Osteocyte (in vitro differentiated cells): ENCODE measurements at regions not wholly inside any gene's neighbourhood (a gene's known extent, or its start where the extent isn't known, plus 50 kb on each side); places are given as distances from the start of the nearest gene placed in this dataset.

Source experiments
- DNase-seq: peaks from one replicate; pipeline ENCODE4 v3.0.0; 2021; ENCODE audit warnings: mixed read lengths; ENCODE audit not compliant: unreplicated experiment; ENCODE audit errors: extremely low spot score
- H3K27ac Mint-ChIP-seq: one replicate; pipeline ENCODE4 v1.8.0; 2021; ENCODE audit warnings: mild to moderate bottlenecking, mixed read lengths; ENCODE audit not compliant: unreplicated experiment
- H3K27me3 Mint-ChIP-seq: one replicate; pipeline ENCODE4 v1.8.0; 2021; ENCODE audit warnings: mixed read lengths; ENCODE audit not compliant: unreplicated experiment
- H3K36me3 Mint-ChIP-seq: one replicate; pipeline ENCODE4 v1.8.0; 2021; ENCODE audit warnings: mixed read lengths; ENCODE audit not compliant: unreplicated experiment
- H3K4me1 Mint-ChIP-seq: one replicate; pipeline ENCODE4 v1.8.0; 2021; ENCODE audit warnings: mixed read lengths; ENCODE audit not compliant: unreplicated experiment
- H3K4me3 Mint-ChIP-seq: one replicate; pipeline ENCODE4 v1.8.0; 2021; ENCODE audit warnings: mild to moderate bottlenecking, moderate library complexity, mixed read lengths; ENCODE audit not compliant: unreplicated experiment
- H3K9me3 Mint-ChIP-seq: one replicate; pipeline ENCODE4 v1.8.0; 2021; ENCODE audit warnings: mixed read lengths; ENCODE audit not compliant: unreplicated experiment
- CTCF ChIP-seq: fragments of 200-600 bp; sonication (generic); IDR thresholded peaks from 2 replicates; pipeline ENCODE4 v1.5.0; 2021; ENCODE audit warnings: antibody characterized with exemption, mild to moderate bottlenecking, moderate library complexity

DNA sequence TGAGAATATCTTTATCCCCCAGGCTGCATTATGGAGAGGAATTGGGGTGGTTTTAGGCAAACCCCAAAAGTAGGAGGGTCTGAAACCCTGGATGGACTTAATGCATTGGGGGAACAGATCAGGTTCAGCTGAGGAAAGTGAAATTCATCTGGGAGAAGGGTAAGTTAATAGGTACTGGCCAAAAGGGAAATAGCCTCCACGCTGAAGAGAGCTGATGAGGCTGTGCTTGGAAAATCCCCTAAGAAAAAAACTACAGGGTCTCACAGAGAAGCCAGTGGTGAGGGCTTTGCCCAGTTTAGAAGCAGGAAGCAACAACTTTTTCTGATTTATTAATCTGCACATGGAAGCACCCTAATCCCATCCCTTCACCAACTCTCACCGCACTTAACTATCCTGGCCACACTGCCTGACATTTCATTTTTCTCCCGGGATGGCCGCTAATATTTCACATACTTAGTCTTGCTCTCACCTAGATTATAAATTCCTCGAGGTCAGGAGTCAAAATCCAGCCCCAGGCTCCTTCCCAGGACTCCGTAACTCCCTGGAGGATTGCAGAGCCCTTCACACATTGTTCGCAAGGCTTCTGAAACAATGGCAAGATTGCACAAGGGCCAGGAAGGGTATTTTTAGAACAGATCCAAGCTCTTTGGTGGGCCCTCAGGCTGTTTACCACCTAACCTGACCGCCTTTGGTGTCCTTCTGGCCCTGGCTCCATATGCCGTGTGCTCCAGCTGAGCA, 60.9 kb upstream of the TARBP1 start:
- H3K27ac Mint-ChIP-seq = no peak overlapping the region
- H3K4me3 Mint-ChIP-seq = no peak overlapping the region
- no peak for TF ChIP-seq CTCF
- H3K9me3 Mint-ChIP-seq = no peaks in the 10 kb centered on the region
- no peak for DNase-seq
- H3K4me1 Mint-ChIP-seq = peaks cover 41% of the 10 kb centered on the region
- no peaks in the 10 kb centered on the region for H3K36me3 Mint-ChIP-seq
- H3K27me3 Mint-ChIP-seq = no peaks in the 10 kb centered on the region

DNA sequence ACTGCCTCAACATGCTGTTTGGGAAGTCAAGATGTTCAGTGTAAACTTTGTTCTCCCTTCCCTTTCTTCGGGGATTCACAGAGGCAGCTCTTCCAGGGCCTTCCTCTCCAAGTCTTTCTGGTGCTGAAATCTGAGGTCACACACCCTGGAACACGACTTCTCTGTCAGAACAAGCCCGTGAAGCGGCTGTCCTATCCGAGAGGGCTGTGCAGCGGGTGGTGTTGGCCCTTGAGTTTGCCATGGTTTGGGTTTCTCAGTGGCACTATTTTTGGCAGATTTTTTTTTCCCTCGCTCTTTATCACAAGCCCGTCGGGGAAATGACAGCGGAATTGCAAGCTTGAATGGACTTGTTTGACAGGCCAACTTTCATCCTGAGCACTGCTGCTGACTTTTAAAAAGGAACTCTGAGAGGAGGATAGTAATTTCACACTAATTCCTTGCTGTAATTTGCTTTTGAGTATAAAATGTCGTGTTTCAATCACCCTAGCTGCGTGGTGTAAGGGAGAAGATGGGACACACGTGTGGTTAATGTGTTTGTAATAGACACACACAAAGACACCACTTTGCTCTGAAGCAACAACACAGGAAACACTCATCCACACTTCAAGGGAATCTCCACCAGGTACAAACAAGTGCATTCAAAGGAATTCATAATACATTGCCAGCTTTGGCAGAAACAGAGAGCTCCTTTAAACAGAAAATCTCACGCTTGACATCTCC, 60.1 kb upstream of the TARBP1 start:
- no peak for TF ChIP-seq CTCF
- Mint-ChIP-seq H3K27me3 (no peaks in the 10 kb centered on the region), H3K4me1 (peaks cover 41% of the 10 kb centered on the region), H3K36me3 (no peaks in the 10 kb centered on the region), H3K4me3 (no peak overlapping the region), H3K27ac (no peak overlapping the region), H3K9me3 (no peaks in the 10 kb centered on the region)
- no peak for DNase-seq

DNA sequence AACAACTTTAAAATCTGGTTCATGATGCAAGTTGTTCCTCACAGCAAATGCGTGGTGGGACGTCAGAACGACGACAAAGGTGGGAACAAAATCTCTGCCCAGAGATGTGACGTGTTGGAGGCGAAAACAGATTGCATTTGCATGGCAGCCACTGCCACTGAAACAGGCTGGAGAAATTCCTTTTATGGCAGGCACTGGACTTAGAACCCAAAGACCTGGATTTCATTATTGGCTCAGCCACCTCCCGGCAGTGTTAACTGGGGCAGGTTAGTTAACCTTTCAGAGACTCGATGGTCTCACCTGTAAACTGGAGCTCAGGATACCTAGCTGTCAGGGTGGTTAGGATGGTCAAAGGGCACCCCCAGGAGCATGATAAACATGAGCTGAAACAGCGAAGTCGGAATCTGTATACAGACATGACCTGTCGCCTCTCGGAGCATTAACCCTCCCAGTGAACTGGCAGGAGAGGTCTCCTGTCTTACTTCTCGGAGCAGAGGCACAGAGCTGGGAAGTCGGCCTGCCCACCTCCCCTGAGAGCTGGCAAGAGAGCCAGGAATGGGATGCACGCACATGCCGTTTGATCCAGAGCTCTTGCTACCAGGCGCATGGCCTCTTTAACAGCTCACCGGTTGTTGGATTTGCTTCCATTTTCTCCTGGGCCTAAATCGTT, 59.2 kb upstream of the TARBP1 start:
- no peak for DNase-seq
- Mint-ChIP-seq H3K9me3 (no peaks in the 10 kb centered on the region), H3K27me3 (no peaks in the 10 kb centered on the region), H3K4me1 (peaks cover 41% of the 10 kb centered on the region), H3K27ac (no peak overlapping the region), H3K4me3 (no peak overlapping the region), H3K36me3 (no peaks in the 10 kb centered on the region)
- no peak for TF ChIP-seq CTCF

GRCh38 chr1:234537236-234537635, 58.3 kb upstream of the TARBP1 start:
- no peak overlapping the region for H3K27ac Mint-ChIP-seq
- no peaks in the 10 kb centered on the region for H3K36me3 Mint-ChIP-seq
- H3K9me3 Mint-ChIP-seq = no peaks in the 10 kb centered on the region

More at GRCh38 chr1:234537236-234537635, 58.3 kb upstream of the TARBP1 start:
- no peak for DNase-seq
- Mint-ChIP-seq H3K27me3 (no peaks in the 10 kb centered on the region), H3K4me1 (peaks cover 51% of the 10 kb centered on the region), H3K4me3 (no peak overlapping the region)
- TF ChIP-seq CTCF = no peak
